ENCODE measurements at regions not wholly inside any gene's neighbourhood (a gene's known extent, or its start where the extent isn't known, plus 50 kb on each side); places are given as distances from the start of the nearest gene placed in this dataset.
A peak's percentile ranks its signal among the peaks of the same experiment; 100 is the strongest.
"Not testable (repeated sequence)": the region's sequence is repeated elsewhere in the genome, so short reads cannot be mapped to it uniquely, and the experiment has no call there.

DNA sequence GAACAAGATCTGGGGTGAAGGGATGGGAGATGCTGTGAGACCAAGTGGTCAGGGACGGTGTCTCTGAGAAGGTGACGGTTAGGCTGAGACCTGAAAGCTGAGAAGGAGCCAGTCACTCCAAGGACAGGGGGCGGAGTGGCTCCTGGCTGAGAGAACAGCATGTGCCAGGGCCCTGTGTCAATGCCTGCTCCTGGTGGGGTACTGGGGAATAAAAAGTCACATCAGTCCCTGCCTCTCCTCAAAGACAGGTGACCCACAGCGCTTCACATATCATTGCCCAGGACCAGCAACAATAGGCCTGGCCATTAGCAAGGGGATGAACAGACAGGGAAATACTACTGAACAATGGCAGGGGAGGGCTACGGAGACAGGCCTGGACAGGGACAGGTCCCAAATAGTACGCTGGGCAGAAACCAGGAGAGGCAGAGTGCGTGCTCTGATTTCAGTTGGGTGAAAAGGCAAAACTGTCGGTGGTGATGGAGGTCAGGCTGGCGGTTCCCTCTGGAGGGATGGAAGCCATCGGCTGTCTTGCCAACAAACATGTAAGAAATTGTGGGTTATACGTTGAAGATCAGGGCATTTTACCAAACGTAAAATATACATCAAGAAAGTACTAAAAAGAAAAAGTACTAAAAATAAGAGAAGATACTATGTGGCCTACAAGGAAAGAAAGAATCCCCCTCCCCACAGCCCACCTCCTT is 64.3 kb downstream of the C9orf50 start:
- DNase-seq (ENCODE audit: low spot score) = no peak
- TF ChIP-seq, protein P1, sequence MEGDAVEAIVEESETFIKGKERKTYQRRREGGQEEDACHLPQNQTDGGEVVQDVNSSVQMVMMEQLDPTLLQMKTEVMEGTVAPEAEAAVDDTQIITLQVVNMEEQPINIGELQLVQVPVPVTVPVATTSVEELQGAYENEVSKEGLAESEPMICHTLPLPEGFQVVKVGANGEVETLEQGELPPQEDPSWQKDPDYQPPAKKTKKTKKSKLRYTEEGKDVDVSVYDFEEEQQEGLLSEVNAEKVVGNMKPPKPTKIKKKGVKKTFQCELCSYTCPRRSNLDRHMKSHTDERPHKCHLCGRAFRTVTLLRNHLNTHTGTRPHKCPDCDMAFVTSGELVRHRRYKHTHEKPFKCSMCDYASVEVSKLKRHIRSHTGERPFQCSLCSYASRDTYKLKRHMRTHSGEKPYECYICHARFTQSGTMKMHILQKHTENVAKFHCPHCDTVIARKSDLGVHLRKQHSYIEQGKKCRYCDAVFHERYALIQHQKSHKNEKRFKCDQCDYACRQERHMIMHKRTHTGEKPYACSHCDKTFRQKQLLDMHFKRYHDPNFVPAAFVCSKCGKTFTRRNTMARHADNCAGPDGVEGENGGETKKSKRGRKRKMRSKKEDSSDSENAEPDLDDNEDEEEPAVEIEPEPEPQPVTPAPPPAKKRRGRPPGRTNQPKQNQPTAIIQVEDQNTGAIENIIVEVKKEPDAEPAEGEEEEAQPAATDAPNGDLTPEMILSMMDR (IDR thresholded peaks at IDR 0.05; ENCODE audit: extremely low read depth, missing control alignments) = no peak

DNA sequence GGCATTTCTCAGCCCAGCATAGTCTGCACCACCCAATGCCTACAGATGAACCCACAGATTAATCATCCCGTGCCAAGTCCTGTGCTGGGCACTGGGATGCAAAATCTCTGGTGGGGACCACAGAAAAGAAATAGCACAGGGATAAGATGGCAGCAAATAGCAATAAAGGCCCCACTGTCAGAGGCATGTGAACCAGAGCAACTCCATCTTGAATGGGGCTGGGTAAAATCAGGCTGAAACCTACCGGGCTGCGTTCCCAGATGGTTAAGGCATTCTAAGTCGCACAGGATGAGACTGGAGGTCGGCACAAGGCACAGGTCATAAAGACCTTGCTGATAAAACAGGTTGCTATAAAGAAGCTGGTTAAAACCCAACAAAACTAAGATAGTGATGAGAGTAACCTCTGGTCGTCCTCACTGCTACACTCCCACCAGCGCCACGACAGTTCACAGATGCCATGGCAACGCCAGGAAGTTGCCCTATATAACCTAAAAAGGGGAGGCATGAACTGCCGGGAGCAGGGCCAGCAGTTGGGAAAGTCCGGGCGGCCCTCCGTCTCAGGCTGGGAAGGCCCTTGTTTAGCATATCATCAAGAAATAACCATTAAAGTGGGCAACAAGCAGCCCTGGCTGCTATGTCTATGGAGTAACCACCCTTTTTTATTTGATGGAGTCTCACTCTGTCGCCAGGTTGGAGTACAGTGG is 65.2 kb downstream of the C9orf50 start:
- TF ChIP-seq, protein P1 (IDR thresholded peaks at IDR 0.05; ENCODE audit: extremely low read depth, missing control alignments) = no peak
- no peak for DNase-seq (ENCODE audit: low spot score)

DNA sequence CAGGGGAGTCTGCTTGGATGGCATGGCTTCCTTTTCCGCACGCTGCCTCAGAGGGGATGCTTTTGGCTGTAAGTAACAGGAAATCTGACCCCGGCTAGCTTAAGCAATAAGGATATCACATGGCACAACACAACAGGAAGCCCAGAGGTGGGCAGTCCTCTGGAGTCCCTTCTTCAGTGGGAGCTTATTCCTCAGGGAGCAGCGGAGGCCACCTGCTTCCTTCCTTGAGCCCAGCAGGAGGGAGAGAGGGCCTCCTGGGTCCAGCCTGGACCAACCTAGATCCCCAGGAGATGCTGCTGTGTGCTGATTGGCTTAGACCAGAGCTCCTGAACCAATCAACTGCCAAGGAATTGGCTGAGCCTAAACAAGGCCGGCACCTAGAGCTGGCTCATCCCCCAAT is 66.3 kb downstream of the C9orf50 start:
- DNase-seq (ENCODE audit: low spot score) = no peak
- TF ChIP-seq, protein P1 (IDR thresholded peaks at IDR 0.05; ENCODE audit: extremely low read depth, missing control alignments) = no peak

DNA sequence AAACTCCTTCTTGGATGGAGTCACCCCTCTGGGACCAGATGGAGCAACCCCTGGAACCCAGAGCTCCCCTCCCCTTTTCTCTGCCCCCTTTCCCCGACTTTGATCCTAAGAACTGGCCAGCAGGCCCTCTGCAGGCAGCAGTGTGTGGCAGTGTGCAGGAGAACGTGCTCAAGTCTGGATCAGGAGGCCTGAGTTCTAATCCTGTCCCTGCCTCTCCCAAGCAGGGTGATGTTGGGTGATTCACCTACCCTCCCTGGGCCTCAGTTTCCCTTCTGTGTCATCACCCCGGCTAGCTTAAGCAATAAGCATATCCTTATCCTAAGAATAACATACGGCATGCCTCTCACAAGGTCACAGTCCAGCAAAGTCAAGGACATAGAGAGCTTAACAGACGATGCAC is 67.6 kb downstream of the C9orf50 start:
- DNase-seq (ENCODE audit: low spot score) = peak; percentile 12

DNA sequence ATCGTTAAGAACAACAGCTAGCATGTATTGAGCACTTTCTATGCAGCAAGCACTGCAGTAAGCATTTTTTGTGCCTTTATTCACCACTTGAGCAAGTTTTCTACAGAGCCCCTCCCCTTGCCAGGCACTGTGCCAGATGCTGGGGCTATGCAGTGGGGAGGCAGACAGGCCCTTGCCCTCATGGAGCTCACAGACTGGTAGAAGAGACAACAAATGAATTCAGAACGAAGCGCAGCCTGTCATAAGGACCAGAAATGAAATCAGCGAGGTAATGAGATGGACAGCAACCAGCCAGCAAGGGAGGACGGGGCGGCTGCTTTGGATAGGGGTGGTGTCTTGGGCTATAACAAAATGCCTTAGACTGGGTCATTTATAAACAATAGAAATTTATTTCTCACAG is 68.8 kb downstream of the C9orf50 start:
- DNase-seq (ENCODE audit: low spot score) = peak; percentile 2
- TF ChIP-seq, protein P1 (IDR thresholded peaks at IDR 0.05; ENCODE audit: extremely low read depth, missing control alignments) = no peak

More for the DNA sequence above, 67.6 kb downstream of the C9orf50 start:
- TF ChIP-seq, protein P1 (IDR thresholded peaks at IDR 0.05; ENCODE audit: extremely low read depth, missing control alignments) = no peak

DNA sequence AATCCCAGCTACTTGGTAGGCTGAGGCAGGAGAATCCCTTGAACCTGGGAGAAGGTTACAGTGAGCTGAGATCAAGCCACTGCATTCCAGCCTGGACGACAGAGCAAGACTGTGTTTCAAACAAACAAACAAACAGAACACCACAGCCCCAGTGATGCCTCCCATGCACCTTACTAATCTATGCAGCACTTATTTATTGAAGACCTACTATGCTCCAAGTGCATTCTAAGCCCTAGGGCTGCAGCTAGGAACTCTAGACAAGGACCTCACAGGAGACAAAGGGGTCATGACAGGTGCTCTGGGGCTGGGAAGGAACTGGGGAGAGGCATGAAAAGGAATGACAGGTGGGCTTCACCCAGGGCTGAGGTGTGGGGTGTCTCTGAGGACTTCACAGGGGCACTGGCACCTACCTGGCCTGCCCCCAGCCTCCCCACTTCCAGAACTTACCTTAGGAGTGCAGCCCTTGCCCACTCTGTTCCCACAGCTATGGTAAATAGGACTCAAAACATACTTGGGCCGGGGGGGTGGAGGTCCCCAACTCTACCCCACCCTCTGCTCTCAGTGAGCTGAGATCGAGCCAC is 69.4 kb downstream of the C9orf50 start:
- DNase-seq (ENCODE audit: low spot score) = peak; percentile 8
- TF ChIP-seq, protein P1 (IDR thresholded peaks at IDR 0.05; ENCODE audit: extremely low read depth, missing control alignments) = no peak

DNA sequence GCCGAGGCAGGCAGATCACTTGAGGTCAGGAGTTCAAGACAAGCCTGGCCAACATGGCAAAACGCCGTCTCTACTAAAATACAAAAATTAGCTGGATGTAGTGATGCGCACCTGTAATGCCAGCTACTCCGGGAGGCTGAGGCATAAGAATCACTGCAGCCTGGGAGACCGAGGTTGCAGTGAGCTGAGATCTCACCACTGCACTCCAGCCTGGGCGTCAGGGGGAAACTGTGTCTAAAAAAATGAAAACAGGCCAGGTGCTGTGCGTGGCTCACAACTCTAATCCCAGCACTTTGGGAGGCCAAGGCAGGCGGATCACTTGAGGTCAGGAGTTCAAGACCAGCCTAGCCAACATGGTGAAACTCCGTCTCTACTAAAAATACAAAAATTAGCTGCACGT is 69.9 kb downstream of the C9orf50 start:
- not testable (repeated sequence) for DNase-seq (ENCODE audit: low spot score)

All from GM20000 (cell line).